WTC11 (cell line): ENCODE measurements at regions not wholly inside any gene's neighbourhood (a gene's known extent, or its start where the extent isn't known, plus 50 kb on each side); places are given as distances from the start of the nearest gene placed in this dataset.

Experiments
- ATAC-seq: fragments of 200-7000 bp; cut with Tn5 transposase; 2 replicates; pipeline ENCODE4 v1.10.0; 2021; ENCODE audit warnings: mild to moderate bottlenecking, moderate library complexity
- CTCF ChIA-PET: fragments of 300-600 bp; sonication (Branson Sonifier 250); formaldehyde crosslinking; loops from one replicate; lab custom pipeline; 2021; ENCODE audit warnings: antibody characterized with exemption; lab: Charles Lee
- POLR2A ChIA-PET: fragments of 350-600 bp; sonication (Branson Sonifier 250); formaldehyde crosslinking; loops from one replicate; lab custom pipeline; 2021; ENCODE audit warnings: antibody characterized with exemption; lab: Charles Lee
- DNase-seq: peaks from one replicate; pipeline ENCODE4 v3.0.0; 2021; ENCODE audit warnings: low spot score
- H3K27ac Mint-ChIP-seq: 2 replicates; pipeline ENCODE4 v1.8.0; 2021; ENCODE audit warnings: mixed read lengths
- H3K27me3 Mint-ChIP-seq: 2 replicates; pipeline ENCODE4 v1.8.0; 2021; ENCODE audit warnings: low read depth, mild to moderate bottlenecking, moderate library complexity, mixed read lengths
- H3K36me3 Mint-ChIP-seq: 2 replicates; pipeline ENCODE4 v1.8.0; 2021; ENCODE audit warnings: mixed read lengths
- H3K4me1 Mint-ChIP-seq: 2 replicates; pipeline ENCODE4 v1.8.0; 2022; ENCODE audit warnings: mixed read lengths
- H3K4me3 Mint-ChIP-seq: 2 replicates; pipeline ENCODE4 v1.8.0; 2021; ENCODE audit warnings: mild to moderate bottlenecking, moderate library complexity, mixed read lengths
- H3K9me3 Mint-ChIP-seq: 2 replicates; pipeline ENCODE4 v1.8.0; 2021; ENCODE audit warnings: mixed read lengths
- ARID4B ChIP-seq: sonication (generic); formaldehyde crosslinking; IDR thresholded peaks from 2 replicates; pipeline ENCODE4 v1.8.0; 2023; ENCODE audit warnings: missing genetic modification reagents, mild to moderate bottlenecking, borderline replicate concordance
- ATF2 ChIP-seq: sonication (generic); formaldehyde crosslinking; IDR thresholded peaks from 2 replicates; pipeline ENCODE4 v1.8.1; 2022; ENCODE audit warnings: low read depth, missing genetic modification reagents, borderline replicate concordance
- ATF3 ChIP-seq: sonication (generic); formaldehyde crosslinking; conservative IDR thresholded peaks from 2 replicates; pipeline ENCODE4 v1.8.1; 2022; ENCODE audit warnings: mild to moderate bottlenecking, missing genetic modification reagents
- CDX4 ChIP-seq: fragments of 250-450 bp; sonication (Bioruptor Pico); IDR thresholded peaks from 2 replicates; pipeline ENCODE4 v1.9.0; 2021; ENCODE audit warnings: moderate library complexity, mild to moderate bottlenecking, inconsistent platforms, borderline replicate concordance
- CREM ChIP-seq: sonication (generic); formaldehyde crosslinking; IDR thresholded peaks from 2 replicates; pipeline ENCODE4 v1.8.1; 2022; ENCODE audit warnings: mild to moderate bottlenecking, missing genetic modification reagents, moderate library complexity
- E2F4 ChIP-seq: sonication (generic); formaldehyde crosslinking; IDR thresholded peaks from 2 replicates; pipeline ENCODE4 v1.8.1; 2022; ENCODE audit warnings: low read depth, mild to moderate bottlenecking, moderate library complexity, missing genetic modification reagents, borderline replicate concordance
- FOXP4 ChIP-seq: sonication (generic); formaldehyde crosslinking; IDR thresholded peaks from 2 replicates; pipeline ENCODE4 v1.8.0; 2022; ENCODE audit warnings: mild to moderate bottlenecking, missing genetic modification reagents
- GRHL2 ChIP-seq: fragments of 250-450 bp; sonication (Bioruptor Pico); IDR thresholded peaks from 2 replicates; pipeline ENCODE4 v1.8.0; 2022; ENCODE audit warnings: mild to moderate bottlenecking, moderate library complexity; ENCODE audit not compliant: insufficient replicate concordance, severe bottlenecking
- IRF1 ChIP-seq: sonication (generic); formaldehyde crosslinking; IDR thresholded peaks from 2 replicates; pipeline ENCODE4 v1.8.0; 2023; ENCODE audit warnings: missing genetic modification reagents
- IRF2 ChIP-seq: sonication (generic); formaldehyde crosslinking; IDR thresholded peaks from 2 replicates; pipeline ENCODE4 v1.8.0; 2022; ENCODE audit warnings: low read depth, missing genetic modification reagents, borderline replicate concordance
- JAZF1 ChIP-seq: fragments of 250-450 bp; sonication (Bioruptor Pico); IDR thresholded peaks from 2 replicates; pipeline ENCODE4 v1.9.0; 2021; ENCODE audit warnings: moderate library complexity, mild to moderate bottlenecking, inconsistent platforms
- MYBL2 ChIP-seq: sonication (generic); formaldehyde crosslinking; IDR thresholded peaks from 2 replicates; pipeline ENCODE4 v1.8.1; 2023; ENCODE audit warnings: mild to moderate bottlenecking, moderate library complexity, missing genetic modification reagents
- NFE2L1 ChIP-seq: sonication (generic); formaldehyde crosslinking; IDR thresholded peaks from 2 replicates; pipeline ENCODE4 v1.8.1; 2023; ENCODE audit warnings: missing genetic modification reagents
- SMAD4 ChIP-seq: sonication (generic); formaldehyde crosslinking; IDR thresholded peaks from 2 replicates; pipeline ENCODE4 v1.8.0; 2022; ENCODE audit warnings: mild to moderate bottlenecking, missing genetic modification reagents
- SOX15 ChIP-seq: fragments of 250-450 bp; sonication (Bioruptor Pico); IDR thresholded peaks from 2 replicates; pipeline ENCODE4 v1.9.0; 2021; ENCODE audit warnings: mild to moderate bottlenecking
- SP1 ChIP-seq: sonication (generic); formaldehyde crosslinking; conservative IDR thresholded peaks from 2 replicates; pipeline ENCODE4 v1.8.1; 2022; ENCODE audit warnings: missing genetic modification reagents
- USF1 ChIP-seq: sonication (generic); formaldehyde crosslinking; IDR thresholded peaks from 2 replicates; pipeline ENCODE4 v1.8.0; 2022; ENCODE audit warnings: mild to moderate bottlenecking, missing genetic modification reagents
- ZMAT4 ChIP-seq: fragments of 250-450 bp; sonication (Bioruptor Pico); IDR thresholded peaks from 2 replicates; pipeline ENCODE4 v1.9.0; 2021; ENCODE audit warnings: mild to moderate bottlenecking
- ZNF121 ChIP-seq: sonication (generic); formaldehyde crosslinking; IDR thresholded peaks from 2 replicates; pipeline ENCODE4 v1.8.0; 2023; ENCODE audit warnings: missing genetic modification reagents
- ZNF138 ChIP-seq: sonication (generic); formaldehyde crosslinking; conservative IDR thresholded peaks from 2 replicates; pipeline ENCODE4 v1.8.1; 2022; ENCODE audit warnings: mild to moderate bottlenecking, moderate library complexity, missing genetic modification reagents
- ZNF416 ChIP-seq: fragments of 250-450 bp; sonication (Bioruptor Pico); IDR thresholded peaks from 2 replicates; pipeline ENCODE4 v1.9.0; 2021; ENCODE audit warnings: mild to moderate bottlenecking, inconsistent platforms
- ZNF423 ChIP-seq: fragments of 250-450 bp; sonication (Bioruptor Pico); IDR thresholded peaks from 2 replicates; pipeline ENCODE4 v2.1.2; 2022; ENCODE audit warnings: mild to moderate bottlenecking, moderate library complexity

- TF ChIP-seq ARID4B (CRISPR knock-in tag), result no peak
- TF ChIP-seq JAZF1 (CRISPR knock-in tag), result no peak
- TF ChIP-seq ZMAT4 (CRISPR knock-in tag), result no peak
- TF ChIP-seq FOXP4 (CRISPR knock-in tag), result no peak
- TF ChIP-seq CDX4 (CRISPR knock-in tag), result no peak
Observed at GRCh38 chr3:117818592-117818991, 1109.0 kb downstream of the TUSC7 start (continued).

GRCh38 chr3:117820658-117821299 lies 1111.2 kb downstream of the TUSC7 start:
- Mint-ChIP-seq H3K27ac (no peak overlapping the region), H3K4me3 (no peak overlapping the region), H3K36me3 (no peaks in the 10 kb centered on the region), H3K4me1 (peaks cover 6% of the 10 kb centered on the region), H3K9me3 (no peaks in the 10 kb centered on the region), H3K27me3 (no peaks in the 10 kb centered on the region)
- TF ChIP-seq ZNF416 (CRISPR knock-in tag) (no peak), CDX4 (CRISPR knock-in tag) (no peak), E2F4 (CRISPR knock-in tag) (no peak), ATF3 (CRISPR knock-in tag) (no peak), CREM (CRISPR knock-in tag) (no peak), IRF1 (CRISPR knock-in tag) (no peak), SP1 (CRISPR knock-in tag) (no peak), ZNF423 (CRISPR knock-in tag) (no peak), NFE2L1 (CRISPR knock-in tag) (no peak), MYBL2 (no peak), ZNF121 (CRISPR knock-in tag) (no peak), IRF2 (CRISPR knock-in tag) (no peak), ATF2 (CRISPR knock-in tag) (no peak), SOX15 (CRISPR knock-in tag) (no peak), USF1 (no peak), SMAD4 (no peak), ZNF138 (no peak), GRHL2 (no peak)
- ATAC-seq (no peak), DNase-seq (no peak)
- POLR2A ChIA-PET, result no interaction called here
- CTCF ChIA-PET, result no interaction called here
